ENCODE measurements at regions not wholly inside any gene's neighbourhood (a gene's known extent, or its start where the extent isn't known, plus 50 kb on each side); places are given as distances from the start of the nearest gene placed in this dataset.

- no peaks in the 10 kb centered on the region for H3K36me3 ChIP-seq (ENCODE audit: control insufficient read depth, insufficient read depth, low read length)
- 76% methylated on average over 5 of the region's 7 CpGs for WGBS (ENCODE audit: insufficient coverage)
- H3K27ac ChIP-seq (ENCODE audit: low read depth, low read length), result no peak overlapping the region
- no peaks in the 10 kb centered on the region for H3K27me3 ChIP-seq (ENCODE audit: control insufficient read depth, insufficient read depth, low read length)
- H3K9me3 ChIP-seq (ENCODE audit: control insufficient read depth, insufficient read depth, low read length), result no peaks in the 10 kb centered on the region
- no peak for DNase-seq (ENCODE audit: low read depth in 4 of 6, low spot score in 6 of 6)
- no peak overlapping the region for H3K4me3 ChIP-seq (ENCODE audit: low read depth, low read length)
- no peaks in the 10 kb centered on the region for H3K4me1 ChIP-seq (ENCODE audit: control insufficient read depth, insufficient read depth, low read length)
Measured at GRCh38 chr4:180840142-180840541, 1403.1 kb upstream of the TENM3 start.

- WGBS (ENCODE audit: insufficient coverage), result 40% methylated on average over 1 of the region's 4 CpGs
- DNase-seq (ENCODE audit: low read depth in 4 of 6, low spot score in 6 of 6), result peak in 2 of 6 donors; percentile 49 to 69
- H3K4me3 ChIP-seq (ENCODE audit: low read depth, low read length), result no peak overlapping the region
- H3K36me3 ChIP-seq (ENCODE audit: control insufficient read depth, insufficient read depth, low read length), result no peaks in the 10 kb centered on the region
- no peaks in the 10 kb centered on the region for H3K27me3 ChIP-seq (ENCODE audit: control insufficient read depth, insufficient read depth, low read length)
- no peaks in the 10 kb centered on the region for H3K9me3 ChIP-seq (ENCODE audit: control insufficient read depth, insufficient read depth, low read length)
- no peaks in the 10 kb centered on the region for H3K4me1 ChIP-seq (ENCODE audit: control insufficient read depth, insufficient read depth, low read length)
- no peak overlapping the region for H3K27ac ChIP-seq (ENCODE audit: low read depth, low read length)
Measured at GRCh38 chr4:180850318-180850940, 1392.8 kb upstream of the TENM3 start.

- H3K27ac ChIP-seq (ENCODE audit: low read depth, low read length), result no peak overlapping the region
- no peaks in the 10 kb centered on the region for H3K9me3 ChIP-seq (ENCODE audit: control insufficient read depth, insufficient read depth, low read length)
- DNase-seq (ENCODE audit: low read depth in 4 of 6, low spot score in 6 of 6), result peak in 2 of 6 donors; percentile 39 to 56
- no peaks in the 10 kb centered on the region for H3K36me3 ChIP-seq (ENCODE audit: control insufficient read depth, insufficient read depth, low read length)
- H3K4me3 ChIP-seq (ENCODE audit: low read depth, low read length), result no peak overlapping the region
- H3K27me3 ChIP-seq (ENCODE audit: control insufficient read depth, insufficient read depth, low read length), result no peaks in the 10 kb centered on the region
- H3K4me1 ChIP-seq (ENCODE audit: control insufficient read depth, insufficient read depth, low read length), result no peaks in the 10 kb centered on the region
- 90% methylated on average over 2 of the region's 6 CpGs for WGBS (ENCODE audit: insufficient coverage)
Measured at GRCh38 chr4:180852738-180853137, 1390.5 kb upstream of the TENM3 start.

GRCh38 chr4:180855184-180855583 is 1388.0 kb upstream of the TENM3 start:
- no peak overlapping the region for H3K27ac ChIP-seq (ENCODE audit: low read depth, low read length)
- WGBS (ENCODE audit: insufficient coverage), result no CpG with 5 or more reads among the region's 2 CpGs
- no peaks in the 10 kb centered on the region for H3K9me3 ChIP-seq (ENCODE audit: control insufficient read depth, insufficient read depth, low read length)
- no peaks in the 10 kb centered on the region for H3K4me1 ChIP-seq (ENCODE audit: control insufficient read depth, insufficient read depth, low read length)
- no peaks in the 10 kb centered on the region for H3K36me3 ChIP-seq (ENCODE audit: control insufficient read depth, insufficient read depth, low read length)
- no peaks in the 10 kb centered on the region for H3K27me3 ChIP-seq (ENCODE audit: control insufficient read depth, insufficient read depth, low read length)
- H3K4me3 ChIP-seq (ENCODE audit: low read depth, low read length), result no peak overlapping the region
- no peak for DNase-seq (ENCODE audit: low read depth in 4 of 6, low spot score in 6 of 6)

GRCh38 chr4:180860089-180860720 is 1383.0 kb upstream of the TENM3 start:
- no peak for DNase-seq (ENCODE audit: low read depth in 4 of 6, low spot score in 6 of 6)
- Histone ChIP-seq H3K9me3 (ENCODE audit: control insufficient read depth, insufficient read depth, low read length) (no peaks in the 10 kb centered on the region), H3K4me3 (ENCODE audit: low read depth, low read length) (no peak overlapping the region), H3K36me3 (ENCODE audit: control insufficient read depth, insufficient read depth, low read length) (no peaks in the 10 kb centered on the region), H3K4me1 (ENCODE audit: control insufficient read depth, insufficient read depth, low read length) (no peaks in the 10 kb centered on the region), H3K27me3 (ENCODE audit: control insufficient read depth, insufficient read depth, low read length) (no peaks in the 10 kb centered on the region), H3K27ac (ENCODE audit: low read depth, low read length) (no peak overlapping the region)
- 83% methylated on average over 11 of the region's 12 CpGs for WGBS (ENCODE audit: insufficient coverage)

- H3K27ac ChIP-seq (ENCODE audit: low read depth, low read length), result no peak overlapping the region
- no peaks in the 10 kb centered on the region for H3K27me3 ChIP-seq (ENCODE audit: control insufficient read depth, insufficient read depth, low read length)
- no peak for DNase-seq (ENCODE audit: low read depth in 4 of 6, low spot score in 6 of 6)
- 93% methylated on average over 10 of the region's 11 CpGs for WGBS (ENCODE audit: insufficient coverage)
- H3K9me3 ChIP-seq (ENCODE audit: control insufficient read depth, insufficient read depth, low read length), result peaks cover 3% of the 10 kb centered on the region
- H3K4me1 ChIP-seq (ENCODE audit: control insufficient read depth, insufficient read depth, low read length), result no peaks in the 10 kb centered on the region
- H3K4me3 ChIP-seq (ENCODE audit: low read depth, low read length), result no peak overlapping the region
- H3K36me3 ChIP-seq (ENCODE audit: control insufficient read depth, insufficient read depth, low read length), result no peaks in the 10 kb centered on the region
Measured at GRCh38 chr4:180861651-180862050, 1381.6 kb upstream of the TENM3 start.

- Histone ChIP-seq H3K4me1 (ENCODE audit: control insufficient read depth, insufficient read depth, low read length) (no peaks in the 10 kb centered on the region), H3K27me3 (ENCODE audit: control insufficient read depth, insufficient read depth, low read length) (no peaks in the 10 kb centered on the region), H3K4me3 (ENCODE audit: low read depth, low read length) (no peak overlapping the region), H3K9me3 (ENCODE audit: control insufficient read depth, insufficient read depth, low read length) (peaks cover 3% of the 10 kb centered on the region), H3K36me3 (ENCODE audit: control insufficient read depth, insufficient read depth, low read length) (no peaks in the 10 kb centered on the region), H3K27ac (ENCODE audit: low read depth, low read length) (no peak overlapping the region)
- 92% methylated on average over 9 of the region's 16 CpGs for WGBS (ENCODE audit: insufficient coverage)
- no peak for DNase-seq (ENCODE audit: low read depth in 4 of 6, low spot score in 6 of 6)
Measured at GRCh38 chr4:180866933-180867643, 1376.1 kb upstream of the TENM3 start.

- H3K27ac ChIP-seq (ENCODE audit: low read depth, low read length), result no peak overlapping the region
- no peak overlapping the region for H3K4me3 ChIP-seq (ENCODE audit: low read depth, low read length)
- peaks cover 3% of the 10 kb centered on the region for H3K9me3 ChIP-seq (ENCODE audit: control insufficient read depth, insufficient read depth, low read length)
- H3K36me3 ChIP-seq (ENCODE audit: control insufficient read depth, insufficient read depth, low read length), result no peaks in the 10 kb centered on the region
- H3K4me1 ChIP-seq (ENCODE audit: control insufficient read depth, insufficient read depth, low read length), result no peaks in the 10 kb centered on the region
- DNase-seq (ENCODE audit: low read depth in 4 of 6, low spot score in 6 of 6), result no peak
- WGBS (ENCODE audit: insufficient coverage), result no CpG with 5 or more reads among the region's 2 CpGs
- no peaks in the 10 kb centered on the region for H3K27me3 ChIP-seq (ENCODE audit: control insufficient read depth, insufficient read depth, low read length)
Measured at GRCh38 chr4:180870623-180871022, 1372.6 kb upstream of the TENM3 start.

- no peaks in the 10 kb centered on the region for H3K36me3 ChIP-seq (ENCODE audit: control insufficient read depth, insufficient read depth, low read length)
- no peaks in the 10 kb centered on the region for H3K27me3 ChIP-seq (ENCODE audit: control insufficient read depth, insufficient read depth, low read length)
- H3K27ac ChIP-seq (ENCODE audit: low read depth, low read length), result no peak overlapping the region
- no peak overlapping the region for H3K4me3 ChIP-seq (ENCODE audit: low read depth, low read length)
- DNase-seq (ENCODE audit: low read depth in 4 of 6, low spot score in 6 of 6), result no peak
- H3K4me1 ChIP-seq (ENCODE audit: control insufficient read depth, insufficient read depth, low read length), result no peaks in the 10 kb centered on the region
- H3K9me3 ChIP-seq (ENCODE audit: control insufficient read depth, insufficient read depth, low read length), result no peaks in the 10 kb centered on the region
- WGBS (ENCODE audit: insufficient coverage), result no CpG with 5 or more reads among the region's 1 CpG
Measured at GRCh38 chr4:180898305-180898704, 1344.9 kb upstream of the TENM3 start.

- no peak for DNase-seq (ENCODE audit: low read depth in 4 of 6, low spot score in 6 of 6)
- no peaks in the 10 kb centered on the region for H3K9me3 ChIP-seq (ENCODE audit: control insufficient read depth, insufficient read depth, low read length)
- H3K27me3 ChIP-seq (ENCODE audit: control insufficient read depth, insufficient read depth, low read length), result no peaks in the 10 kb centered on the region
- H3K27ac ChIP-seq (ENCODE audit: low read depth, low read length), result no peak overlapping the region
- no peaks in the 10 kb centered on the region for H3K4me1 ChIP-seq (ENCODE audit: control insufficient read depth, insufficient read depth, low read length)
- 93% methylated on average over 3 of the region's 4 CpGs for WGBS (ENCODE audit: insufficient coverage)
- no peaks in the 10 kb centered on the region for H3K36me3 ChIP-seq (ENCODE audit: control insufficient read depth, insufficient read depth, low read length)
- H3K4me3 ChIP-seq (ENCODE audit: low read depth, low read length), result no peak overlapping the region
Measured at GRCh38 chr4:180900781-180901180, 1342.4 kb upstream of the TENM3 start.

All from spinal cord (tissue), 9 donors.